H9 (cell line): ENCODE measurements at regions not wholly inside any gene's neighbourhood (a gene's known extent, or its start where the extent isn't known, plus 50 kb on each side); places are given as distances from the start of the nearest gene placed in this dataset.

Source experiments
- DNase-seq: peaks from one replicate; pipeline ENCODE4 v3.0.0-alpha.2; 2017
- H2AFZ ChIP-seq: one replicate; pipeline ENCODE4 v1.6.1; 2013; ENCODE audit warnings: mild to moderate bottlenecking, low read length, control low read depth, moderate library complexity
- H2AK5ac ChIP-seq: 2 replicates; pipeline ENCODE4 v1.6.1; 2013; ENCODE audit warnings: low read length, control low read depth, mixed read lengths; ENCODE audit not compliant: insufficient read length
- H2BK120ac ChIP-seq: one replicate; pipeline ENCODE4 v1.6.1; 2013; ENCODE audit warnings: low read depth, mild to moderate bottlenecking, low read length, control low read depth, inconsistent platforms; ENCODE audit not compliant: poor library complexity, severe bottlenecking
- H2BK12ac ChIP-seq: 2 replicates; pipeline ENCODE4 v1.6.1; 2013; ENCODE audit warnings: low read length, control low read depth, mixed read lengths, low read depth; ENCODE audit not compliant: insufficient read length
- H2BK15ac ChIP-seq: 2 replicates; pipeline ENCODE4 v1.6.1; 2013; ENCODE audit warnings: low read depth, low read length, control low read depth
- H2BK20ac ChIP-seq: one replicate; pipeline ENCODE4 v1.6.1; 2013; ENCODE audit warnings: low read depth, mild to moderate bottlenecking, low read length, control low read depth, inconsistent platforms; ENCODE audit not compliant: poor library complexity, severe bottlenecking
- H2BK5ac ChIP-seq: 2 replicates; pipeline ENCODE4 v1.6.1; 2013; ENCODE audit warnings: low read length, control low read depth, mixed read lengths; ENCODE audit not compliant: insufficient read length
- H3K14ac ChIP-seq: 2 replicates; pipeline ENCODE4 v1.6.1; 2013; ENCODE audit warnings: low read length, control low read depth; ENCODE audit not compliant: insufficient read depth
- H3K18ac ChIP-seq: 2 replicates; pipeline ENCODE4 v1.6.1; 2013; ENCODE audit warnings: low read depth, mild to moderate bottlenecking, mixed read lengths, low read length, control low read depth; ENCODE audit not compliant: insufficient read length
- H3K23ac ChIP-seq: 2 replicates; pipeline ENCODE4 v1.6.1; 2013; ENCODE audit warnings: low read length, control low read depth, mixed read lengths, low read depth; ENCODE audit not compliant: insufficient read length
- H3K23me2 ChIP-seq: 2 replicates; pipeline ENCODE4 v1.6.1; 2013; ENCODE audit warnings: low read depth, mild to moderate bottlenecking, mixed read lengths, low read length, control low read depth; ENCODE audit not compliant: insufficient read length, poor library complexity, severe bottlenecking
- H3K27ac ChIP-seq: 2 replicates; pipeline ENCODE4 v1.5.1; 2013; ENCODE audit warnings: low read length, control low read depth, mixed read lengths, low read depth; ENCODE audit not compliant: insufficient read length
- H3K27me3 ChIP-seq: 2 replicates; pipeline ENCODE4 v1.6.1; 2013; ENCODE audit warnings: low read length, control low read depth, inconsistent platforms; ENCODE audit not compliant: insufficient read depth
- H3K4ac ChIP-seq: 2 replicates; pipeline ENCODE4 v1.6.1; 2013; ENCODE audit warnings: low read depth, mild to moderate bottlenecking, control low read depth, inconsistent platforms, low read length, moderate library complexity
- H3K4me1 ChIP-seq: 2 replicates; pipeline ENCODE4 v1.6.1; 2013; ENCODE audit warnings: low read length, control low read depth, inconsistent platforms; ENCODE audit not compliant: insufficient read depth
- H3K4me2 ChIP-seq: 2 replicates; pipeline ENCODE4 v1.6.1; 2013; ENCODE audit warnings: low read length, control low read depth, mixed read lengths; ENCODE audit not compliant: insufficient read length, insufficient read depth
- H3K56ac ChIP-seq: 2 replicates; pipeline ENCODE4 v1.6.1; 2013; ENCODE audit warnings: low read depth, mild to moderate bottlenecking, mixed read lengths, low read length, control low read depth; ENCODE audit not compliant: insufficient read length
- H3K79me1 ChIP-seq: 2 replicates; pipeline ENCODE4 v1.6.1; 2013; ENCODE audit warnings: low read depth, mild to moderate bottlenecking, moderate library complexity, low read length, control low read depth, inconsistent platforms; ENCODE audit not compliant: insufficient read depth, poor library complexity, severe bottlenecking
- H3K79me2 ChIP-seq: 2 replicates; pipeline ENCODE4 v1.6.1; 2013; ENCODE audit warnings: low read length, control low read depth, inconsistent platforms; ENCODE audit not compliant: insufficient read depth
- H3K9ac ChIP-seq: 2 replicates; pipeline ENCODE4 v1.6.1; 2013; ENCODE audit warnings: low read length, control low read depth, mixed read lengths; ENCODE audit not compliant: insufficient read length; ENCODE audit errors: extremely low read depth
- H3K9me3 ChIP-seq: one replicate; pipeline ENCODE4 v1.6.1; 2013; ENCODE audit warnings: low read depth, low read length, inconsistent platforms; ENCODE audit not compliant: control insufficient read depth
- H3T11ph ChIP-seq: one replicate; pipeline ENCODE4 v1.6.1; 2013; ENCODE audit warnings: mild to moderate bottlenecking, low read length, control low read depth, inconsistent platforms
- H4K20me1 ChIP-seq: one replicate; pipeline ENCODE4 v1.6.1; 2013; ENCODE audit not compliant: control insufficient read depth, insufficient read length, insufficient read depth
- H4K5ac ChIP-seq: 2 replicates; pipeline ENCODE4 v1.6.1; 2013; ENCODE audit warnings: low read depth, mild to moderate bottlenecking, mixed read lengths, low read length, control low read depth; ENCODE audit not compliant: insufficient read length
- H4K8ac ChIP-seq: replicated peaks from 2 replicates; pipeline ENCODE4 v1.6.1; 2013; ENCODE audit warnings: low read length, control low read depth, mixed read lengths, low read depth; ENCODE audit not compliant: insufficient read length
- H4K91ac ChIP-seq: 2 replicates; pipeline ENCODE4 v1.6.1; 2013; ENCODE audit warnings: low read depth, mild to moderate bottlenecking, moderate library complexity, mixed read lengths, low read length, control low read depth; ENCODE audit not compliant: insufficient read length
- H3K27ac Mint-ChIP-seq, 3 experiments: 2 replicates in 2 of 3; 3 replicates in 1 of 3; pipeline ENCODE4 v1.8.0; 2020 to 2021; ENCODE audit warnings: mixed read lengths in 3 of 3, mild to moderate bottlenecking in 1 of 3, moderate library complexity in 1 of 3
- H3K27me3 Mint-ChIP-seq: 2 replicates; pipeline ENCODE4 v1.8.0; 2021; ENCODE audit warnings: low read depth, mild to moderate bottlenecking, moderate library complexity, mixed read lengths
- H3K36me3 Mint-ChIP-seq, 3 experiments: 2 replicates in 2 of 3; 3 replicates in 1 of 3; pipeline ENCODE4 v1.8.0; 2020 to 2021; ENCODE audit warnings: low read depth in 3 of 3, mixed read lengths in 3 of 3; ENCODE audit not compliant: insufficient read depth in 1 of 3
- H3K4me1 Mint-ChIP-seq, 2 experiments: 2 replicates each; pipeline ENCODE4 v1.8.0; 2020; ENCODE audit warnings: mixed read lengths in 2 of 2
- H3K4me3 Mint-ChIP-seq, 2 experiments: 2 replicates in 1 of 2; 3 replicates in 1 of 2; pipeline ENCODE4 v1.8.0; 2020 to 2021; ENCODE audit warnings: mild to moderate bottlenecking in 2 of 2, mixed read lengths in 2 of 2, moderate library complexity in 1 of 2
- H3K9me3 Mint-ChIP-seq, 2 experiments: 2 replicates in 1 of 2; 3 replicates in 1 of 2; pipeline ENCODE4 v1.8.0; 2020; ENCODE audit warnings: mild to moderate bottlenecking in 2 of 2, mixed read lengths in 2 of 2, moderate library complexity in 1 of 2
- CTCF ChIP-seq: fragments of 200-600 bp; sonication (generic); conservative IDR thresholded peaks from 3 replicates; pipeline ENCODE4 v1.8.0; 2021; ENCODE audit warnings: antibody characterized with exemption, mild to moderate bottlenecking
- WGBS: extraction: QIAGEN DNeasy Blood & Tissue Kit; methylation state at CpG from one replicate; pipeline ENCODE4 v1.1.7; 2013; ENCODE audit warnings: missing lambda C conversion rate, low lambda C conversion rate, mixed read lengths; ENCODE audit not compliant: insufficient read length; ENCODE audit errors: extremely low coverage; 5-methylcytosine and 5-hydroxymethylcytosine counted together

GRCh38 chr1:18554597-18554996 is 73.9 kb downstream of the KLHDC7A start:
- 100% methylated on average over 2 of the region's 7 CpGs for WGBS
- no peaks in the 10 kb centered on the region for H3K9me3 ChIP-seq
- H3T11ph ChIP-seq: no peak overlapping the region
- no peak overlapping the region for H2AK5ac ChIP-seq
- Mint-ChIP-seq H3K4me3 (no peak overlapping the region), H3K27ac (no peak overlapping the region), H3K9me3 (no peaks in the 10 kb centered on the region; a peak in 1 of 5 replicates), H3K36me3 (no peaks in the 10 kb centered on the region), H3K27me3 (peaks cover 70% of the 10 kb centered on the region), H3K4me1 (peaks cover 26 to 29% of the 10 kb centered on the region in 2 experiments)
- no peak overlapping the region for H3K27ac ChIP-seq
- no peak for TF ChIP-seq CTCF
- DNase-seq: no peak
- no peaks in the 10 kb centered on the region for H3K79me2 ChIP-seq
- H4K8ac ChIP-seq: no peak overlapping the region
- no peak overlapping the region for H3K4me2 ChIP-seq
- no peak overlapping the region for H2BK20ac ChIP-seq
- H2BK15ac ChIP-seq: no peak overlapping the region
- no peak overlapping the region for H3K18ac ChIP-seq
- H2BK12ac ChIP-seq: no peak overlapping the region
- no peak overlapping the region for H4K5ac ChIP-seq
- H2BK5ac ChIP-seq: no peak overlapping the region
- no peaks in the 10 kb centered on the region for H3K23me2 ChIP-seq
- no peak overlapping the region for H3K23ac ChIP-seq
- H3K9ac ChIP-seq: no peak overlapping the region
- H3K4ac ChIP-seq: no peak overlapping the region
- no peaks in the 10 kb centered on the region for H4K20me1 ChIP-seq
- no peaks in the 10 kb centered on the region; the same call in 1 of the 2 replicates for H3K27me3 ChIP-seq
- no peak overlapping the region for H4K91ac ChIP-seq
- no peaks in the 10 kb centered on the region for H3K4me1 ChIP-seq
- H2AFZ ChIP-seq: no peak overlapping the region
- no peak overlapping the region for H3K14ac ChIP-seq
- no peak overlapping the region for H3K56ac ChIP-seq
- H3K79me1 ChIP-seq: no peaks in the 10 kb centered on the region
- no peak overlapping the region for H2BK120ac ChIP-seq
